HEK293 (cell line): ENCODE measurements at regions not wholly inside any gene's neighbourhood (a gene's known extent, or its start where the extent isn't known, plus 50 kb on each side); places are given as distances from the start of the nearest gene placed in this dataset.
"Not testable (repeated sequence)": the region's sequence is repeated elsewhere in the genome, so short reads cannot be mapped to it uniquely, and the experiment has no call there.

ENCODE experiments used
- ZBTB7A ChIP-seq: fragments of 450-650 bp; formaldehyde crosslinking; IDR thresholded peaks from 2 replicates; pipeline ENCODE4 v1.5.1; 2016; ENCODE audit warnings: low read depth, missing biosample characterization, missing genetic modification characterization
- ZNF223 ChIP-seq: fragments of 450-650 bp; formaldehyde crosslinking; IDR thresholded peaks from 2 replicates; pipeline ENCODE4 v1.5.1; 2016; ENCODE audit warnings: missing biosample characterization, missing genetic modification characterization
- TF ChIP-seq, protein P1 (sequence below): fragments of 450-650 bp; formaldehyde crosslinking; IDR thresholded peaks from 2 replicates; pipeline ENCODE4 v1.5.1; 2016; ENCODE audit warnings: missing biosample characterization, missing genetic modification characterization
- TF ChIP-seq, protein P2 (sequence below): fragments of 450-650 bp; formaldehyde crosslinking; IDR thresholded peaks from 2 replicates; pipeline ENCODE4 v1.5.1; 2017; ENCODE audit warnings: missing biosample characterization, missing genetic modification characterization
- TF ChIP-seq, protein P3 (sequence below): fragments of 450-650 bp; formaldehyde crosslinking; IDR thresholded peaks from 2 replicates; pipeline ENCODE4 v1.5.1; 2016; ENCODE audit warnings: missing biosample characterization, missing genetic modification characterization
- TF ChIP-seq, protein P4 (sequence below): fragments of 450-650 bp; formaldehyde crosslinking; IDR thresholded peaks from 2 replicates; pipeline ENCODE4 v1.5.1; 2016; ENCODE audit warnings: missing biosample characterization, missing genetic modification characterization

DNA sequence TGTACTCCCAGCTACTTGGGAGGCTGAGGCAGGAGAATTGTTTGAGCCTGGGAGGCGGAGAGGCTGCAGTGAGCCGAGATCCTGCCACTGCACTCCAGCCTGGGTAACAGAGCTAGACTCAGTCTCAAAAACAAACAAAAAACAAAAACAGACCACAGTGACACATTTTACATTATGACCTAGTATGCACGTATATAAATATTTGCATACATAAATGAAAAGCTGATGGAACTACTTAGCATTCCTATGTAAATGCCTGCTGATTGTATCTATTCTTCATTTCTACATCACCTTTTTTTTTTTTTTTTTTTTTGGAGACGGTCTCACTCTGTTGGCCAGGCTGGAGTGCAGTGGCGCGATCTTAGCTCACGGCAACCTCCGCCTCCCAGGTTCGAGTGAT, 116.6 kb upstream of the PRKX start:
- TF ChIP-seq, protein P1, sequence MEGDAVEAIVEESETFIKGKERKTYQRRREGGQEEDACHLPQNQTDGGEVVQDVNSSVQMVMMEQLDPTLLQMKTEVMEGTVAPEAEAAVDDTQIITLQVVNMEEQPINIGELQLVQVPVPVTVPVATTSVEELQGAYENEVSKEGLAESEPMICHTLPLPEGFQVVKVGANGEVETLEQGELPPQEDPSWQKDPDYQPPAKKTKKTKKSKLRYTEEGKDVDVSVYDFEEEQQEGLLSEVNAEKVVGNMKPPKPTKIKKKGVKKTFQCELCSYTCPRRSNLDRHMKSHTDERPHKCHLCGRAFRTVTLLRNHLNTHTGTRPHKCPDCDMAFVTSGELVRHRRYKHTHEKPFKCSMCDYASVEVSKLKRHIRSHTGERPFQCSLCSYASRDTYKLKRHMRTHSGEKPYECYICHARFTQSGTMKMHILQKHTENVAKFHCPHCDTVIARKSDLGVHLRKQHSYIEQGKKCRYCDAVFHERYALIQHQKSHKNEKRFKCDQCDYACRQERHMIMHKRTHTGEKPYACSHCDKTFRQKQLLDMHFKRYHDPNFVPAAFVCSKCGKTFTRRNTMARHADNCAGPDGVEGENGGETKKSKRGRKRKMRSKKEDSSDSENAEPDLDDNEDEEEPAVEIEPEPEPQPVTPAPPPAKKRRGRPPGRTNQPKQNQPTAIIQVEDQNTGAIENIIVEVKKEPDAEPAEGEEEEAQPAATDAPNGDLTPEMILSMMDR (tag by site-specific recombination), result not testable (repeated sequence)
- not testable (repeated sequence) for TF ChIP-seq ZNF223, ZBTB7A (tag by site-specific recombination)
- TF ChIP-seq, protein P2, sequence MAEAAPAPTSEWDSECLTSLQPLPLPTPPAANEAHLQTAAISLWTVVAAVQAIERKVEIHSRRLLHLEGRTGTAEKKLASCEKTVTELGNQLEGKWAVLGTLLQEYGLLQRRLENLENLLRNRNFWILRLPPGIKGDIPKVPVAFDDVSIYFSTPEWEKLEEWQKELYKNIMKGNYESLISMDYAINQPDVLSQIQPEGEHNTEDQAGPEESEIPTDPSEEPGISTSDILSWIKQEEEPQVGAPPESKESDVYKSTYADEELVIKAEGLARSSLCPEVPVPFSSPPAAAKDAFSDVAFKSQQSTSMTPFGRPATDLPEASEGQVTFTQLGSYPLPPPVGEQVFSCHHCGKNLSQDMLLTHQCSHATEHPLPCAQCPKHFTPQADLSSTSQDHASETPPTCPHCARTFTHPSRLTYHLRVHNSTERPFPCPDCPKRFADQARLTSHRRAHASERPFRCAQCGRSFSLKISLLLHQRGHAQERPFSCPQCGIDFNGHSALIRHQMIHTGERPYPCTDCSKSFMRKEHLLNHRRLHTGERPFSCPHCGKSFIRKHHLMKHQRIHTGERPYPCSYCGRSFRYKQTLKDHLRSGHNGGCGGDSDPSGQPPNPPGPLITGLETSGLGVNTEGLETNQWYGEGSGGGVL, result not testable (repeated sequence)
- TF ChIP-seq, protein P3, sequence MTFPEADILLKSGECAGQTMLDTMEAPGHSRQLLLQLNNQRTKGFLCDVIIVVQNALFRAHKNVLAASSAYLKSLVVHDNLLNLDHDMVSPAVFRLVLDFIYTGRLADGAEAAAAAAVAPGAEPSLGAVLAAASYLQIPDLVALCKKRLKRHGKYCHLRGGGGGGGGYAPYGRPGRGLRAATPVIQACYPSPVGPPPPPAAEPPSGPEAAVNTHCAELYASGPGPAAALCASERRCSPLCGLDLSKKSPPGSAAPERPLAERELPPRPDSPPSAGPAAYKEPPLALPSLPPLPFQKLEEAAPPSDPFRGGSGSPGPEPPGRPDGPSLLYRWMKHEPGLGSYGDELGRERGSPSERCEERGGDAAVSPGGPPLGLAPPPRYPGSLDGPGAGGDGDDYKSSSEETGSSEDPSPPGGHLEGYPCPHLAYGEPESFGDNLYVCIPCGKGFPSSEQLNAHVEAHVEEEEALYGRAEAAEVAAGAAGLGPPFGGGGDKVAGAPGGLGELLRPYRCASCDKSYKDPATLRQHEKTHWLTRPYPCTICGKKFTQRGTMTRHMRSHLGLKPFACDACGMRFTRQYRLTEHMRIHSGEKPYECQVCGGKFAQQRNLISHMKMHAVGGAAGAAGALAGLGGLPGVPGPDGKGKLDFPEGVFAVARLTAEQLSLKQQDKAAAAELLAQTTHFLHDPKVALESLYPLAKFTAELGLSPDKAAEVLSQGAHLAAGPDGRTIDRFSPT (tag by site-specific recombination), result not testable (repeated sequence)
- TF ChIP-seq, protein P4, sequence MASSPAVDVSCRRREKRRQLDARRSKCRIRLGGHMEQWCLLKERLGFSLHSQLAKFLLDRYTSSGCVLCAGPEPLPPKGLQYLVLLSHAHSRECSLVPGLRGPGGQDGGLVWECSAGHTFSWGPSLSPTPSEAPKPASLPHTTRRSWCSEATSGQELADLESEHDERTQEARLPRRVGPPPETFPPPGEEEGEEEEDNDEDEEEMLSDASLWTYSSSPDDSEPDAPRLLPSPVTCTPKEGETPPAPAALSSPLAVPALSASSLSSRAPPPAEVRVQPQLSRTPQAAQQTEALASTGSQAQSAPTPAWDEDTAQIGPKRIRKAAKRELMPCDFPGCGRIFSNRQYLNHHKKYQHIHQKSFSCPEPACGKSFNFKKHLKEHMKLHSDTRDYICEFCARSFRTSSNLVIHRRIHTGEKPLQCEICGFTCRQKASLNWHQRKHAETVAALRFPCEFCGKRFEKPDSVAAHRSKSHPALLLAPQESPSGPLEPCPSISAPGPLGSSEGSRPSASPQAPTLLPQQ (tag by site-specific recombination), result not testable (repeated sequence)
